ENCODE measurements at regions not wholly inside any gene's neighbourhood (a gene's known extent, or its start where the extent isn't known, plus 50 kb on each side); places are given as distances from the start of the nearest gene placed in this dataset.

- TF ChIP-seq EZH2 (IDR thresholded peaks at IDR 0.05) (no peak), POLR2AphosphoS5 (IDR thresholded peaks at IDR 0.05; ENCODE audit: borderline replicate concordance, low read depth, low read length) (no peak)
Measured at GRCh38 chr4:93888768-93889167, 60.2 kb downstream of the ATOH1 start.

Data from SK-N-MC (cell line).